Testis (tissue), 2 donors: ENCODE measurements at regions not wholly inside any gene's neighbourhood (a gene's known extent, or its start where the extent isn't known, plus 50 kb on each side); places are given as distances from the start of the nearest gene placed in this dataset.

Experiments
- POLR2A ChIP-seq: fragments of 450-650 bp; IDR thresholded peaks from one replicate; pipeline ENCODE4 v1.6.1; 2017; ENCODE audit warnings: antibody characterized with exemption, mild to moderate bottlenecking, moderate library complexity
- TF ChIP-seq, protein P1 (sequence below), 3 experiments: fragments of 450-650 bp in 2 of 3; fragments of 200-600 bp in 1 of 3; sonication (generic) in 1 of 3; IDR thresholded peaks; one replicate each; pipeline ENCODE4 v1.5.1; 2016 to 2019; ENCODE audit warnings: antibody characterized with exemption in 3 of 3, mild to moderate bottlenecking in 2 of 3, moderate library complexity in 1 of 3

DNA sequence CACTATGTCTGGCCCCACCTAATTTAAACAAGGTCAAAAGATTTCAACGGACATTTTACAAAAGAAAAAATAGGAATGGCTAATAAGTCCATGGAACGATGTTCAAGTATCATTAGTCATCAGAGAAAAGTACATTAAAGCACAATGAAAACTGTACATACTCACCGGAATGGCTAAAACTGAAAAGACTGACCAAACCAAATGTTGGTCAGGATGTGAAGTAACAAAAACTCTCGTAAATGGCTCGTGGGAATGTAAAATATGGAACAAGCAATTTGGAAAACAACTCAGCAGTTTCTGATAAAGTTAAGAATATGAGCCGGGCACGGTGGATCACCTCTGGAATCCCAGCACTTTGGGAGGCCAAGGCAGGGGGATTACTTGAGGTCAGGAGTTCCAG is 65.7 kb upstream of the PARD3 start:
- TF ChIP-seq, protein P1, sequence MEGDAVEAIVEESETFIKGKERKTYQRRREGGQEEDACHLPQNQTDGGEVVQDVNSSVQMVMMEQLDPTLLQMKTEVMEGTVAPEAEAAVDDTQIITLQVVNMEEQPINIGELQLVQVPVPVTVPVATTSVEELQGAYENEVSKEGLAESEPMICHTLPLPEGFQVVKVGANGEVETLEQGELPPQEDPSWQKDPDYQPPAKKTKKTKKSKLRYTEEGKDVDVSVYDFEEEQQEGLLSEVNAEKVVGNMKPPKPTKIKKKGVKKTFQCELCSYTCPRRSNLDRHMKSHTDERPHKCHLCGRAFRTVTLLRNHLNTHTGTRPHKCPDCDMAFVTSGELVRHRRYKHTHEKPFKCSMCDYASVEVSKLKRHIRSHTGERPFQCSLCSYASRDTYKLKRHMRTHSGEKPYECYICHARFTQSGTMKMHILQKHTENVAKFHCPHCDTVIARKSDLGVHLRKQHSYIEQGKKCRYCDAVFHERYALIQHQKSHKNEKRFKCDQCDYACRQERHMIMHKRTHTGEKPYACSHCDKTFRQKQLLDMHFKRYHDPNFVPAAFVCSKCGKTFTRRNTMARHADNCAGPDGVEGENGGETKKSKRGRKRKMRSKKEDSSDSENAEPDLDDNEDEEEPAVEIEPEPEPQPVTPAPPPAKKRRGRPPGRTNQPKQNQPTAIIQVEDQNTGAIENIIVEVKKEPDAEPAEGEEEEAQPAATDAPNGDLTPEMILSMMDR (IDR thresholded peaks at IDR 0.05), result no peak
- TF ChIP-seq POLR2A, result no peak
